Loucy (cell line): ENCODE measurements at regions not wholly inside any gene's neighbourhood (a gene's known extent, or its start where the extent isn't known, plus 50 kb on each side); places are given as distances from the start of the nearest gene placed in this dataset.

ENCODE experiments used
- H2AFZ ChIP-seq: fragments of 200-600 bp; sonication (generic); 2 replicates; pipeline ENCODE4 v1.6.0; 2016; ENCODE audit warnings: antibody characterized with exemption, mild to moderate bottlenecking, low read length, moderate library complexity
- H3F3A ChIP-seq: fragments of 200-600 bp; 2 replicates; pipeline ENCODE4 v1.6.0; 2016; ENCODE audit warnings: antibody characterized with exemption, low read depth, mild to moderate bottlenecking
- H3K27me3 ChIP-seq: fragments of 200-600 bp; sonication (generic); 2 replicates; pipeline ENCODE4 v1.6.1; 2014; ENCODE audit warnings: low read length, mild to moderate bottlenecking; ENCODE audit not compliant: insufficient read depth, poor library complexity, severe bottlenecking
- H3K36me3 ChIP-seq: fragments of 200-600 bp; sonication (generic); 2 replicates; pipeline ENCODE4 v1.6.1; 2016; ENCODE audit warnings: low read length; ENCODE audit not compliant: insufficient read depth
- H3K4me1 ChIP-seq: fragments of 200-600 bp; sonication (generic); 2 replicates; pipeline ENCODE4 v1.5.1; 2014; ENCODE audit warnings: low read length, mild to moderate bottlenecking; ENCODE audit not compliant: insufficient read depth, poor library complexity, severe bottlenecking
- H3K4me2 ChIP-seq: fragments of 200-600 bp; sonication (generic); 2 replicates; pipeline ENCODE4 v1.6.0; 2014; ENCODE audit warnings: antibody characterized with exemption, low read length, low read depth, mild to moderate bottlenecking; ENCODE audit not compliant: poor library complexity, severe bottlenecking
- H3K4me3 ChIP-seq: fragments of 200-600 bp; sonication (generic); 2 replicates; pipeline ENCODE4 v1.5.1; 2014; ENCODE audit warnings: low read length, mild to moderate bottlenecking, mixed read lengths; ENCODE audit not compliant: poor library complexity, severe bottlenecking
- H3K79me2 ChIP-seq: fragments of 200-600 bp; sonication (generic); 2 replicates; pipeline ENCODE4 v1.6.1; 2014; ENCODE audit warnings: low read length; ENCODE audit not compliant: insufficient read depth
- H3K9ac ChIP-seq: fragments of 200-600 bp; sonication (generic); 2 replicates; pipeline ENCODE4 v1.6.0; 2014; ENCODE audit warnings: mild to moderate bottlenecking, low read depth, low read length, moderate library complexity; ENCODE audit not compliant: poor library complexity, severe bottlenecking
- H3K9me2 ChIP-seq: fragments of 200-600 bp; sonication (generic); replicated peaks from 2 replicates; pipeline ENCODE4 v1.6.1; 2016; ENCODE audit warnings: low read depth, low read length, mixed read lengths
- H3K9me3 ChIP-seq: fragments of 200-600 bp; sonication (generic); 2 replicates; pipeline ENCODE4 v1.6.1; 2014; ENCODE audit warnings: mild to moderate bottlenecking, antibody characterized with exemption, low read length, low read depth; ENCODE audit not compliant: insufficient read depth
- H4K20me1 ChIP-seq: fragments of 200-600 bp; sonication (generic); 2 replicates; pipeline ENCODE4 v1.6.0; 2014; ENCODE audit warnings: antibody characterized with exemption, low read length, mild to moderate bottlenecking; ENCODE audit not compliant: insufficient read depth, poor library complexity, severe bottlenecking
- EZH2phosphoT487 ChIP-seq: fragments of 200-600 bp; IDR thresholded peaks from 2 replicates; pipeline ENCODE4 v1.6.1; 2018; ENCODE audit warnings: antibody characterized with exemption, mild to moderate bottlenecking, moderate library complexity, borderline replicate concordance
- TF ChIP-seq, protein P1 (sequence below): fragments of 200-600 bp; sonication (generic); conservative IDR thresholded peaks from 2 replicates; pipeline ENCODE4 v1.5.1; 2014; ENCODE audit warnings: mild to moderate bottlenecking, antibody characterized with exemption, low read length

DNA sequence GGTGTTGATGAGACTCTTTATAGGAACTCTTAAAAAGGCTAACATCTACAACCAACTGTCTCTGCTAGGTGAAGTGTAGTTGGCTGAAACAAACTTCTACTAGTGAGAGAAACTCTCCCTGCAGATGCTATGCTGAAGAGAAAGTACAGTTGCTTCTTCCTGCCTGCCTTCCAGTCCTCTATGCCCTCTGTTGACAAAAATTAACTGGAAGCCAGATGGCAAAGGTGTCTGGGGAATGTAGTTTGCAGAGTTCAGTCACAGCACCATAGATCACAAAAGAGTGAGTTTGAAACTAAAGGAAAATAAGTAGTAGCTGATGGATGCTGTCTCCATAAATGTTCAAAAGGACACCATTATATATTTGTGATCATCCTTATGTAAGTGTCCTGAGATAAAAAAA lies 958.8 kb upstream of the NRXN1 start:
- Histone ChIP-seq H4K20me1 (no peaks in the 10 kb centered on the region), H3K27me3 (no peaks in the 10 kb centered on the region), H3K4me2 (no peak overlapping the region), H3K4me3 (no peak overlapping the region), H3K79me2 (no peaks in the 10 kb centered on the region), H3F3A (no peaks in the 10 kb centered on the region), H3K4me1 (no peaks in the 10 kb centered on the region), H3K9me2 (no peaks in the 10 kb centered on the region), H3K9me3 (no peaks in the 10 kb centered on the region), H3K36me3 (no peaks in the 10 kb centered on the region), H3K9ac (no peak overlapping the region), H2AFZ (no peak overlapping the region)
- TF ChIP-seq, protein P1, sequence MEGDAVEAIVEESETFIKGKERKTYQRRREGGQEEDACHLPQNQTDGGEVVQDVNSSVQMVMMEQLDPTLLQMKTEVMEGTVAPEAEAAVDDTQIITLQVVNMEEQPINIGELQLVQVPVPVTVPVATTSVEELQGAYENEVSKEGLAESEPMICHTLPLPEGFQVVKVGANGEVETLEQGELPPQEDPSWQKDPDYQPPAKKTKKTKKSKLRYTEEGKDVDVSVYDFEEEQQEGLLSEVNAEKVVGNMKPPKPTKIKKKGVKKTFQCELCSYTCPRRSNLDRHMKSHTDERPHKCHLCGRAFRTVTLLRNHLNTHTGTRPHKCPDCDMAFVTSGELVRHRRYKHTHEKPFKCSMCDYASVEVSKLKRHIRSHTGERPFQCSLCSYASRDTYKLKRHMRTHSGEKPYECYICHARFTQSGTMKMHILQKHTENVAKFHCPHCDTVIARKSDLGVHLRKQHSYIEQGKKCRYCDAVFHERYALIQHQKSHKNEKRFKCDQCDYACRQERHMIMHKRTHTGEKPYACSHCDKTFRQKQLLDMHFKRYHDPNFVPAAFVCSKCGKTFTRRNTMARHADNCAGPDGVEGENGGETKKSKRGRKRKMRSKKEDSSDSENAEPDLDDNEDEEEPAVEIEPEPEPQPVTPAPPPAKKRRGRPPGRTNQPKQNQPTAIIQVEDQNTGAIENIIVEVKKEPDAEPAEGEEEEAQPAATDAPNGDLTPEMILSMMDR: no peak
- no peak for TF ChIP-seq EZH2phosphoT487

DNA sequence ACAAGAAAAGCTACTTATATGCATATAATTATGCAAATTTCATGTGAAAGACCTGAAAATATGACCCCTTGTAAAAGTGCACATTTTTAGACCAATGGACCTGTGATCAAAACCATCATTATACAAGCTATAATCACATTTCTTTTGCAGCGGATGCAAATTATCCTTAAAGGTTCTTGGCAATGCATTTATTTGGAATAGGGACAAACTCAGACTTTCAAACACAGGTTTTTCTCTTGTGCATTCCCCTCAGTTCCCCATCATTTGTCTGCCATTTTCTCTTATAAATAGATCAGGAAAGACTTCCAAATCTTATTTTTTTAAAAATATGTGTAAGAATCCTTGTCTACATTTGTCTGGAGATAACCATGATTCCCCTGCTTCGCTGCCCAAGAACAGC lies 954.2 kb upstream of the NRXN1 start:
- H3K4me3 ChIP-seq: no peak overlapping the region
- H3K4me2 ChIP-seq: no peak overlapping the region
- no peaks in the 10 kb centered on the region for H3K79me2 ChIP-seq
- H4K20me1 ChIP-seq: no peaks in the 10 kb centered on the region
- H3F3A ChIP-seq: no peaks in the 10 kb centered on the region
- no peaks in the 10 kb centered on the region for H3K4me1 ChIP-seq
- no peaks in the 10 kb centered on the region for H3K9me3 ChIP-seq
- no peaks in the 10 kb centered on the region for H3K36me3 ChIP-seq
- no peak overlapping the region for H3K9ac ChIP-seq
- no peaks in the 10 kb centered on the region for H3K27me3 ChIP-seq
- no peak overlapping the region for H2AFZ ChIP-seq
- TF ChIP-seq, protein P1: no peak
- no peak for TF ChIP-seq EZH2phosphoT487
- H3K9me2 ChIP-seq: no peaks in the 10 kb centered on the region

DNA sequence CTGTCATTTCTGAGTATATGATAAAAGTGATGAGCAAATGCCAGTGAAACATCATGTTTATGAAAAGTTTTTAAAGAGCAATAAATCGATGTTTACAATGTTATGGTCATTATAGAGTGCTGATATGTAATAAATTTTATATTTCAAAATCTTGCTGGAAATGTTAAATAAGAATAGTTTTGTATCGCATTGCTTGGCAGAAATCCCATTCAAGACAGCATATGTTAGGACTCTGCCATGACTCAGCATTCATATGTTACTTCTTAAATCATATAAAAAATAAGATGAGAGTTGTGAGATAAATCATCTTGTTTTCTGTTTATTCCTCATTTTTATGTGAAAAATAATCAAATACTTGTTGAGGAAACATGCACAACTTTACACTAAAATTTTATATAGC lies 949.9 kb upstream of the NRXN1 start:
- H3K4me2 ChIP-seq: no peak overlapping the region
- no peaks in the 10 kb centered on the region for H3K9me2 ChIP-seq
- no peaks in the 10 kb centered on the region for H3K9me3 ChIP-seq
- TF ChIP-seq, protein P1: no peak
- no peak for TF ChIP-seq EZH2phosphoT487
- H3K27me3 ChIP-seq: no peaks in the 10 kb centered on the region
- no peaks in the 10 kb centered on the region for H4K20me1 ChIP-seq
- H3K4me1 ChIP-seq: no peaks in the 10 kb centered on the region
- H2AFZ ChIP-seq: no peak overlapping the region
- H3F3A ChIP-seq: no peaks in the 10 kb centered on the region
- no peaks in the 10 kb centered on the region for H3K36me3 ChIP-seq
- H3K79me2 ChIP-seq: no peaks in the 10 kb centered on the region
- H3K9ac ChIP-seq: no peak overlapping the region
- no peak overlapping the region for H3K4me3 ChIP-seq
